LNCaP clone FGC (cell line): ENCODE measurements at regions not wholly inside any gene's neighbourhood (a gene's known extent, or its start where the extent isn't known, plus 50 kb on each side); places are given as distances from the start of the nearest gene placed in this dataset.

Experiments used
- DNase-seq: peaks from one replicate; pipeline ENCODE4 v3.0.0-alpha.2; 2011; ENCODE audit warnings: low read depth
- H3K4me3 ChIP-seq: 2 replicates; pipeline ENCODE4 v1.5.1; 2011; ENCODE audit warnings: mild to moderate bottlenecking, low read depth, low read length, control low read depth
- TF ChIP-seq, protein P1 (sequence below): IDR thresholded peaks from 2 replicates; pipeline ENCODE4 v1.5.1; 2012; ENCODE audit warnings: mild to moderate bottlenecking; ENCODE audit not compliant: control insufficient read depth, insufficient read depth; ENCODE audit errors: extremely low read depth

DNA sequence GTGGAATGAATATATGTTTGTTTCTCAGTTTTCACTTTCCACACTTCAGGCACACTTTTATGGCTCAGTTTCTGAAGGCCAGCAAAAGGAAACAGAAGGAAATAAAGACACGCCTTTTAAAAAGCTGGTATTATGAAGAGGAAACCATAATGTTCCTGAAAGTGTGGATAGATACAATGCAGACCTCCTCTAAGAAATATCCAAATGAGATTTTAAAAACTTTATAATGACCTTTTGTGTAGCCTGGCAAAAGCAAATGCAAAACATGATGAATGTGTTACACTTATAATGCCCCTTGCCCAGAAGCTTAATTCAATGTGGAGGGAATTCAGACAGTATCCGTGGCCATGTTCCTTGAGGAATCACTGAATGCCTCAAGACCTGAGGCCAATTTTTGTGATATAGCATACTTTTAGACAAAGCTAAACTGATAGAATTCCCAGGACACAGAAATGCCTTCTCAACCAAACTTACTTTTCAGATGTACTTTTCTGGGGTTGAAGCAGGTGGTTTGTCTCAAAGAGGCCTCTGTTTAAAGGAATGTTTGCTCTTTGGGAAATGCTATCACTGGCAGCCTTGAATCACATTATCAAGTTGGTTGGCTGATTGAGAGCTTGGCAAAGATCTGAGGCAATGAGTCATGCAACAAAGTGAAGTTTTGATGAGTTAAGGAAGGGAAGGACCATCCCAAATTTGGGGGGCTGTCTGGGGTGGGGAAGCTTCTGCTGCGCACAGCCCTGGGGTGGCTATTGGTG is 77.1 kb upstream of the CACNA2D3 start:
- TF ChIP-seq, protein P1, sequence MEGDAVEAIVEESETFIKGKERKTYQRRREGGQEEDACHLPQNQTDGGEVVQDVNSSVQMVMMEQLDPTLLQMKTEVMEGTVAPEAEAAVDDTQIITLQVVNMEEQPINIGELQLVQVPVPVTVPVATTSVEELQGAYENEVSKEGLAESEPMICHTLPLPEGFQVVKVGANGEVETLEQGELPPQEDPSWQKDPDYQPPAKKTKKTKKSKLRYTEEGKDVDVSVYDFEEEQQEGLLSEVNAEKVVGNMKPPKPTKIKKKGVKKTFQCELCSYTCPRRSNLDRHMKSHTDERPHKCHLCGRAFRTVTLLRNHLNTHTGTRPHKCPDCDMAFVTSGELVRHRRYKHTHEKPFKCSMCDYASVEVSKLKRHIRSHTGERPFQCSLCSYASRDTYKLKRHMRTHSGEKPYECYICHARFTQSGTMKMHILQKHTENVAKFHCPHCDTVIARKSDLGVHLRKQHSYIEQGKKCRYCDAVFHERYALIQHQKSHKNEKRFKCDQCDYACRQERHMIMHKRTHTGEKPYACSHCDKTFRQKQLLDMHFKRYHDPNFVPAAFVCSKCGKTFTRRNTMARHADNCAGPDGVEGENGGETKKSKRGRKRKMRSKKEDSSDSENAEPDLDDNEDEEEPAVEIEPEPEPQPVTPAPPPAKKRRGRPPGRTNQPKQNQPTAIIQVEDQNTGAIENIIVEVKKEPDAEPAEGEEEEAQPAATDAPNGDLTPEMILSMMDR: no peak
- DNase-seq: no peak
- no peak overlapping the region for H3K4me3 ChIP-seq

DNA sequence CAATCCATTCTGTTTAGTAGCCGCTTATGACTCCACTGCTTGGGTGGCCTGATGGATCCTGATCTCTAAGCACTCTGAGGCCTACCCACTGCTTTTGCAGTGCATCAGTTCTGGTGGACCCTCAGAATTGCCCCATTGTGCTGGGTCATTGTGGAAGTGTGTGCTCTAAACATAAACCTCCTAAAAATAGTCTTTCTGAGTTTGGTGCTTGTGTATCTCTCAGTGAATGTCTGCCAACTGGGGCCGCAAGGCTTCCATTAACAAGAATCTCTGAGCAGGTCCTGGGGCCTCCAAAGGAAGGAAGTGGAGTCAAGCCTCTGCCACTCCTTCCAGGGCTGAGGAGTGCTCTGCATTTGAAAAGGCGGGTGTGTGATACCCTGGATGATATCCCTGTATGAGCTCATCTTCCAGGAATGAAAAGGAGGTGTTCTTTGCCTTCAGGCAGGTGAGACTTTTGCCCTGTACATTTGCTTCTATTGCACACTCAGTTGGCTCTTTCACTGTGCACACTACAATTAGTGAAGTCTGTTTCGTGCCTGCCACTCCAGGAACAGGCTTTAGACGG is 80.0 kb upstream of the CACNA2D3 start:
- TF ChIP-seq, protein P1: no peak
- no peak overlapping the region for H3K4me3 ChIP-seq
- DNase-seq: no peak

DNA sequence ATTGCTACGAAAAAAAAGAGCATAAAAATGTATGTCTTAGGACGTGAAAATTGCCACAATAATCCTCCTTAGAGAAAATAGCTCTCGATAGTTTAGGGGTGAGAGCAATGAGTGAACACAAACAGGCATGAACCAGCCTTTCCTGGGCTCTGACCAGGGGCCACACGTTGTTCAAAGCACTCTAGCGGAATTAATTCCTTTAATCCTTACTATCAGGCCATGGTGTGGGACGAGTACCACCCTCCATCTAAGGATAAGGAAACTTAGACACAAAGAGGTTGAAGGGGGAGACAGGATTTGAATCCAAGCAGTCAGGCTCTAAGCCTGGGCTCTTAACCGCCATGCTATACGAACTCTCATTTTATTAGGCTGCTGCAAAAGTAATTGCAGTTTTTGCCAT is 81.9 kb upstream of the CACNA2D3 start:
- no peak overlapping the region for H3K4me3 ChIP-seq
- no peak for DNase-seq
- TF ChIP-seq, protein P1: no peak

DNA sequence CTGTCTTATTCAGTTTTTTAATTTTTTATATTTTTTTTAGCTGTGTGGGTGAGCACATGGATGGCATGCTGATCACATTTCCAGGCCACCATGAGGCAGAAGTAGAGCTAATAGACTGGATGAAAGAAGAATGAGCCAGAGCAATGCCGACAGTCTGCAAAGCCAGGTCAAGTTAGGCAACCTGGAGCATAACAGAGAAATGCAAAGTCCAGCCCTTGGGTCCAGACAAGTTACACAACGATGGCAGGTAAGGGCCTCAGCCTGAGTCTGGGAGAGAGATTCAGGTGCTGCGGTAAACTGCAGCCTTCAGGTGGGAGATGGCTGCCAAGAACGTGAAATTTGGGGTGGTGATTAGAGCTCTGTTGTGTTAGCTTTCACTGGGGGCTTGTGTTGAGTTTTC is 84.0 kb upstream of the CACNA2D3 start:
- H3K4me3 ChIP-seq: no peak overlapping the region
- DNase-seq: no peak
- TF ChIP-seq, protein P1: no peak

DNA sequence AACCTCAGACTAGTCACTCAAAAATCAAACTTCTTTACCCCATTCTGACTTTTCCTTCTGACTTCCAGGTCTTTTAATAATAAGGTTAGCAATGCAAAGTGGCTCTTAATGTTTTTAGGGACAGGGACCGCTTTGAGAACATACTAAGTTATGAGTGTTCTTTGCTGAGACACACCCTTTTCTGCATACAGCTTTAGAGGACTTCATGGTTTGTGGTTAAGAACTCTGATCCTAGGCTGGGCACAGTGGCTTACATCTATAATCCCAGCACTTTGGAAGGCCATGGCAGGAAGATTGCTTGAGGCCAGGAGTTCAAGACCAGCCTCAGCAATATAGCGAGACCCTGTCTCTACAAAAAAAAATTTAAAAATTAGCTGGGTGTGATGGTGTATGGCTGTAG is 85.8 kb upstream of the CACNA2D3 start:
- H3K4me3 ChIP-seq: no peak overlapping the region
- no peak for DNase-seq
- TF ChIP-seq, protein P1: no peak

DNA sequence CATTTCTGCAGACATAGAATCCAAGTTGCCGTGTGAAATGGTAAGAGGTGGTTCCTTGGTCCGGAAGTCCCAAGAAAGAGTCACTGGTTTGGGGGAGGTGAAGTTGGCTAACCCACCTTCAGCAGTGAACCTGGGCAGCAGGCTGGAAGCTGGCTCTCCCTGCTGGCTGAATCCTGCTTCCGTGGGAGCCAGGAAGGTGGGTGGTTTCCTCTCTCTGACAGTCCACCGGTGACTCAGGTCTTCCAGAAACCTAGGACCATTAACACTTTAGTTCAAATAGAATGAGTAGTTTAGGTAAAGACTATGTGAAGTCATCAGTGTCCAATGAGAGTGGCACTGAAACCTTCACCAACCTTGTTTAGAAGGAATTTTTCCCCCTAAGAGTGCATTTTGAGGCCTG is 87.4 kb upstream of the CACNA2D3 start:
- TF ChIP-seq, protein P1: no peak
- H3K4me3 ChIP-seq: no peak overlapping the region
- DNase-seq: no peak

DNA sequence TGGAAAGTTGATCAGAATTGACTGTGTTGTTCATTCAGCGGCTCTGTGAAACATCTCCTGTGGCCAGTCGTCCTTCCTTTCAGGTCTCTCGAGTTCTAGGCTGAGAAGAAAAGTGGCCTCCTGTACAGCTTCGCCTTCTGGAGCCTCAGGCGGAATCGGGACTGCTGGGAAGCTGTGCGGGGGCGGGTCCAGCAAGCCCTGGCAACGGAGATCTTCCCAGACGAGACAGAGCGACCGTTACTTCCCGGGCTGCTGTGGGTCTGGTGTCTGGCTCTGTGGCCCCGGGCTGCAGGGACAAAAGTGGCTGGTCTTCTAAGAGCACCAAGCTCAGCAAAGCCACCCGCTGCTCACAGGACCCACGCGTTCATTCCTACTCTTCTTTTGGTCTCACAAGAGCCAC is 88.6 kb upstream of the CACNA2D3 start:
- DNase-seq: no peak
- no peak overlapping the region for H3K4me3 ChIP-seq
- TF ChIP-seq, protein P1: no peak
